RPMI8226 (cell line): ENCODE measurements at regions not wholly inside any gene's neighbourhood (a gene's known extent, or its start where the extent isn't known, plus 50 kb on each side); places are given as distances from the start of the nearest gene placed in this dataset.
"Not testable (repeated sequence)": the region's sequence is repeated elsewhere in the genome, so short reads cannot be mapped to it uniquely, and the experiment has no call there.

Experiments
- DNase-seq: peaks from one replicate; pipeline ENCODE4 v3.0.0-alpha.2; 2015

GRCh38 chr3:78090382-78090781 lies 1050.5 kb downstream of the ROBO2 start:
- no peak for DNase-seq

GRCh38 chr3:78091478-78092119 lies 1051.7 kb downstream of the ROBO2 start:
- DNase-seq, result no peak

- DNase-seq, result not testable (repeated sequence)
Measured at GRCh38 chr3:78092574-78092973, 1052.7 kb downstream of the ROBO2 start.

- DNase-seq, result no peak
Measured at GRCh38 chr3:78096488-78097255, 1056.8 kb downstream of the ROBO2 start.

DNA sequence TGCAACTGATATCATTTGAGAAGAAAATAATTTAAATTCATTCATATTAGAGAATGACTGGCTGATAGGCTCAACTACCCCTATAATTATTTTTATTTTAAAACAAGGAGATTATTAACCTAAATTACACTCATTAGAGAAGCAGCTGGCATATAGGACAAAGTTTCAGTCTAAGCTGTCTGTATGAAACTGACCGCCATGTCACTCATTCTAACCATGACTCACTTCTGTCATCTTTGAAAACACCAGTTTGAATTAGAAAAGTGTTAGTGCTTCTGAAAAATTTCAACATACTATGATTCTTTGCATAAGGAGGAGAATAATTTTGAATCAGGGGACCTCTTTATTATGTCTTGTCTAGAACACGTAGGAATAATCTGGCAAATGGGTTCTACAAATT lies 1058.5 kb downstream of the ROBO2 start:
- DNase-seq, result no peak

DNA sequence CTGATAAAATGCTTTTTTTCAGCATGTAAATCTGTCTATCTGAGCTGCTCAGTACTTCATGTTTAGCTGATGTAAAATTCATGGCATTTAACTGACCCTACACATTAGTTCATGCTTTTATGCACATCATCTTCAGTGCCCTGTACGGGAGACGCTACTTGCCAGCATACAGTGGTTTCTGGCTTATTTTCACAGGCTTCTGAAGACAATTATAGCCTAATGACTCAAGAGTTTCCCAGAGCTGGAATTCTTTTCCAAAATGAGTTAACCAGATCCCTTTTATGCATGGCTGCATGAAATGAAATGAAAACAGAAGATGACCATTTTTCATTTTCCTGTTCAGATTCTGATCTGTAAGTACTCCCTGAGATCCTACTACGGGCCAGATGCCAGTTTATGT lies 1061.5 kb downstream of the ROBO2 start:
- no peak for DNase-seq

DNA sequence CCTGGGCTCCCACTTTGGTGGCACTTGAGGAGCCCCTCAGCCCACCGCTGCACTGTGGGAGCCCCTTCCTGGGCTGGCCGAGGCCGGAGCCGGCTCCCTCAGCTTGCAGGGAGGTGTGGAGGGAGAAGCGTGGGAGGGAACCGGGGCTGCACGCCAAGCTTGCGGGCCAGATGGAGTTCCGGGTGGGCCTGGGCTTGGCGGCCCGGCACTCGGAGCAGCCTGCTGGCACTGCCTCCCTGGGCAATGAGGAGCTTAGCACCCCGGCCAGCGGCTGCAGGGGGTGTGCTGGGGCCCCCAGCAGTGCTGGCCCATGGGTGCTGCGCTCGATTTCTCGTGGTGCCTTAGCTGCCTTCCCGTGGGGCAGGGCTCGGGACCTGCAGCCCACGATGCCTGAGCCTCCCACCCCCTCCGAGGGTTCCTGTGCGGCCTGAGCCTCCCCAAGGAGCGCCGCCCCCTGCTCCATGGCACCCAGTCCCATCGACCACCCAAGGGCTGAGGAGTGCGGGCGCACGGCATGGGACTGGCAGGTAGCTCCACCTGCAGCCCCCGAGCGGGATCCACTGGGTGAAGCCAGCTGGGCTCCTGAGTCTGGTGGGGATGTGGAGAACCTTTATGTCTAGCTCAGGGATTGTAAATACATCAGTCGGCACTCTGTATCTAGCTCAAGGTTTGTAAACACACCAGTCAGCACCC lies 1068.5 kb downstream of the ROBO2 start:
- DNase-seq, result not testable (repeated sequence)

GRCh38 chr3:78112291-78113010 lies 1072.6 kb downstream of the ROBO2 start:
- no peak for DNase-seq

GRCh38 chr3:78115983-78116382 lies 1076.1 kb downstream of the ROBO2 start:
- DNase-seq, result no peak

- DNase-seq, result no peak
Measured at GRCh38 chr3:78116874-78117273, 1077.0 kb downstream of the ROBO2 start.

- no peak for DNase-seq
Measured at GRCh38 chr3:78123058-78123457, 1083.2 kb downstream of the ROBO2 start.

- DNase-seq, result no peak
Measured at GRCh38 chr3:78129707-78130106, 1089.8 kb downstream of the ROBO2 start.

GRCh38 chr3:78130741-78131290 lies 1090.9 kb downstream of the ROBO2 start:
- DNase-seq, result no peak

DNA sequence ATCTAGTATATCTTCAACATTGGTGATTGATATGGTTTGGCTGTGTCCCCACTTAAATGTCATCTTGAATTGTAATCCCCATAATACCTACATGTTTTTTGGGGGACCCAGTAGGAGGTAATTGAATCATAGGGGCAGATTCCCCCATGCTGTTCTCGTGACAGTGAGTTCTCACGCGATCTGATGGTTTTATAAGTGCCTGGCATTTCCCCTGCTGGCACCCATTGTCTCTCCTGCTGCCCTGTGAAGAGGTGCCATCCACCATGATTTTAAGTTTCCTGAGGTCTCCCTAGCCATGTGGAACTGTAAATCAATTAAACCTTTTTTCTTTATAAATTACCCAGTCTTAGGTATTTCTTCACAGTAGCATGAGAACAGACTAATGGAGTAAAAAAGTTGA lies 1094.6 kb downstream of the ROBO2 start:
- no peak for DNase-seq

- no peak for DNase-seq
Measured at GRCh38 chr3:78139166-78139565, 1099.3 kb downstream of the ROBO2 start.

DNA sequence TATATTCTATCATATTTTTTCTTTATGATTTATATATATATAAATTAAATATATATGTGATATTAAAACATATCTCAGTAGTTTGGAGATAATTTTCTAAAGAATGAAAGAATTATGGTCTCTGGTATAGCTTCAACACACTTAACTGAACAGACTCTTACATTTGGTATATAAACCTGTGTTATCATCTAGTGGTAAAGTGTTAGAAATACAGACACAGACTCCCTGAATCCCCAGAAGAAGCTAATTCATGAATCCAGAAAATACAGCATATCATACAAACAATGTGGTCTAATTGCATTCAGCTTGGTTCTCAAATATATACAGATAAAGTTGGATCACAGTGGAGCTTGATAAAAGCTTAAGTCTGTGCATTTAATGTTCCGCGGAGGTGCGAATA lies 1100.4 kb downstream of the ROBO2 start:
- no peak for DNase-seq

GRCh38 chr3:78140866-78141265 lies 1101.0 kb downstream of the ROBO2 start:
- no peak for DNase-seq

DNA sequence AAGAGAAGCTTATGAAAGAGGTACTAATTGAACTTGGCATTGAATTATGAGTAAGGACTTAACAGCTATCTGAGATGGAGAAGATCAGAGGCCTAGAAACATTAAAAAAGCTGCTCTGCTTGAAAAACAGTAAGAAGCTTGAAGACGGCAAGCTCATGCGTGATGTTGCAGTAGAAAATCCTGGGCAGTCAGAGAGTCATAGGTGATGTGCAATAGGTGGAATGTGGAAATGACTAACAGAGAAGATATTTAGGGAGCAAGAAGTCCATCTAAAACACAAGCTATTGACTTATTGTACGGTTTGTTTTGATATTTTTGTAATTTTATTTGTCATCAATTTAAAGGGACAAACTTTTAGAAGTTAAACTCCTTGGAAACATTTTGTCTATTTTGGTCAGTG lies 1101.4 kb downstream of the ROBO2 start:
- no peak for DNase-seq

GRCh38 chr3:78143000-78143399 lies 1103.1 kb downstream of the ROBO2 start:
- DNase-seq, result no peak

DNA sequence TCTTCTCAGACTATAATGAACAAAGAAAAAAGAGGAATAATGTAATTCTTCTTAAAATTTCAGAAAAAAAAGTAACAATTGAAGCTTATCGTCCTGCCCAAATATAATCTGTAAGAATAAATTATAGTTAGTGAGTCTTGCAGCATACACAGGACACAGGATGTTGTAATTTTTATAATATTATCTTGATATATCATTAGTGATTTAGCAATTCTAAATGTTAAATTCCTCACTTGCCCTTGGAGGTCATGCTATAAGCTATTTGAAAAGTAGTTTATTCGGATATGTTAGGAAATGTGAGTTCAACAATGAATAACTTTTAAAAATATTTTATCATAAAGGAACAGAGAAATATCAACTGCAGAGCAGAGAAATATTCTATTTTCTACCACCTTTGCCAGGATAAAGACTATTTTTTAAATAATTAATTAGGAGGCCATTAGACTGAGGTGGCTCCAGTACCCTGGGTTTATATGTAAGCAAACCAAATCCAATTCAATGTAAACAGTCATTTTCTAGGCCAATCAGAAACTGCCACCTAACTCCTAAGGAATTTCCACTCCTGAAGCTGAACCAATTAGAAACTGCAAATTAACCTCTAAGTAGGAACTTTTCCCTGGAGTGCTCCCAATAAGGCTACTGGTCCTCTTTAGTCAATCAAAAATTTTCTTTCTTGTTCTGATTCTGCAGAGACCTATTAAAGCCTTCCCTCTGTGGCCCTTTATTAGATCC lies 1109.3 kb downstream of the ROBO2 start:
- no peak for DNase-seq

DNA sequence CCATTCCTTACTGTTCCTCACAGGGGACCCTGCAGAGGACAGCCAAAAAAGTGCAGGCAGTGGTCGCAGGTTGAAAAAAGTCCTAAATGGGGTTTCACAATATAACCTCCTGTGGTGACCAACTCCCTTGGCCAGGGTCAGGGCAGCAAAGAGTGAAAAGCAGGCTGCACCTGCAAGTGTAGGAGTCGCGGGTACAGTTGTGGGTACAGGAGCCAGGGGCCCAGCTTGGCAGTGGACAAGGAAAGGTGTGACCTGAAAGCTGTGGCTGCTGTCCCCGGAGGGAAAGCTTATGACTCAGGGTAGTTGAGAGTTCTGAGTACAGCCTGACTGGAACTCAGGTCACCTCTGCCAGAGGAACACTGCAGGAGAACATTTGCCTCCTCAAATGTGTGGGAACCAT lies 1114.1 kb downstream of the ROBO2 start:
- no peak for DNase-seq

GRCh38 chr3:78154521-78155186 lies 1114.8 kb downstream of the ROBO2 start:
- no peak for DNase-seq
